HEK293 (cell line): ENCODE measurements at regions not wholly inside any gene's neighbourhood (a gene's known extent, or its start where the extent isn't known, plus 50 kb on each side); places are given as distances from the start of the nearest gene placed in this dataset.

Experiments
- CTCF ChIA-PET: fragments of 350-600 bp; formaldehyde crosslinking; extraction: SDS; loops from one replicate; lab custom pipeline; 2021; ENCODE audit warnings: antibody characterized with exemption; lab: Yijun Ruan, JAX
- POLR2A ChIA-PET: fragments of 300-600 bp; formaldehyde crosslinking; extraction: SDS; loops from one replicate; lab custom pipeline; 2020; ENCODE audit warnings: antibody characterized with exemption, inconsistent platforms; lab: Yijun Ruan, JAX
- H3K27ac ChIP-seq: fragments of 200-500 bp; sonication (Bioruptor generic); 2 replicates; pipeline ENCODE4 v1.5.1; 2014; ENCODE audit warnings: low read depth, low read length, control low read depth, inconsistent platforms; ENCODE audit errors: extremely low read depth
- H3K36me3 ChIP-seq, 2 experiments: fragments of 200-500 bp in 1 of 2; sonication (Bioruptor generic) in 1 of 2; 1 replicate in 1 of 2; 2 replicates in 1 of 2; pipeline ENCODE4 v1.5.1; 2014 to 2017; ENCODE audit warnings: inconsistent platforms in 2 of 2, low read length in 2 of 2; ENCODE audit not compliant: control insufficient read depth in 2 of 2, insufficient read depth in 1 of 2
- H3K4me1 ChIP-seq: fragments of 200-500 bp; sonication (Bioruptor generic); 2 replicates; pipeline ENCODE4 v1.5.1; 2014; ENCODE audit warnings: mild to moderate bottlenecking, low read length, inconsistent platforms; ENCODE audit not compliant: control insufficient read depth, insufficient read depth
- H3K4me3 ChIP-seq: 2 replicates; pipeline ENCODE4 v1.5.1; 2011; ENCODE audit warnings: low read depth, mild to moderate bottlenecking, control low read depth, low read length, moderate library complexity
- H3K9me3 ChIP-seq: fragments of 200-500 bp; sonication (Bioruptor generic); 2 replicates; pipeline ENCODE4 v1.5.1; 2014; ENCODE audit warnings: low read depth, low read length, inconsistent platforms; ENCODE audit not compliant: control insufficient read depth, insufficient read depth
- BCL11B ChIP-seq: fragments of 450-650 bp; formaldehyde crosslinking; IDR thresholded peaks from 2 replicates; pipeline ENCODE4 v1.5.1; 2016; ENCODE audit warnings: low read depth, missing biosample characterization, missing genetic modification characterization
- KLF10 ChIP-seq: fragments of 450-650 bp; IDR thresholded peaks from 2 replicates; pipeline ENCODE4 v1.5.1; 2018; ENCODE audit warnings: missing biosample characterization, mild to moderate bottlenecking, missing genetic modification characterization
- KLF7 ChIP-seq: fragments of 450-650 bp; formaldehyde crosslinking; IDR thresholded peaks from 2 replicates; pipeline ENCODE4 v1.5.1; 2016; ENCODE audit warnings: missing biosample characterization, missing genetic modification characterization, borderline replicate concordance
- KLF9 ChIP-seq: fragments of 450-650 bp; formaldehyde crosslinking; IDR thresholded peaks from 2 replicates; pipeline ENCODE4 v1.5.1; 2016; ENCODE audit warnings: missing biosample characterization, missing genetic modification characterization, low read depth
- MEIS1 ChIP-seq: sonication (generic); formaldehyde crosslinking; IDR thresholded peaks from 2 replicates; pipeline ENCODE4 v1.8.1; 2022; ENCODE audit warnings: missing genetic modification reagents, mild to moderate bottlenecking, borderline replicate concordance
- SCRT2 ChIP-seq: fragments of 450-650 bp; formaldehyde crosslinking; IDR thresholded peaks from 2 replicates; pipeline ENCODE4 v1.5.1; 2016; ENCODE audit warnings: missing biosample characterization, missing genetic modification characterization
- ZBTB20 ChIP-seq: fragments of 450-650 bp; formaldehyde crosslinking; IDR thresholded peaks from 2 replicates; pipeline ENCODE4 v1.5.1; 2016; ENCODE audit warnings: missing biosample characterization, missing genetic modification characterization
- ZBTB26 ChIP-seq: fragments of 450-650 bp; formaldehyde crosslinking; optimal IDR thresholded peaks from 2 replicates; pipeline ENCODE3; 2016; ENCODE audit warnings: missing biosample characterization, mild to moderate bottlenecking, missing genetic modification characterization
- ZBTB6 ChIP-seq: fragments of 450-650 bp; formaldehyde crosslinking; IDR thresholded peaks from 2 replicates; pipeline ENCODE4 v1.5.1; 2017; ENCODE audit warnings: missing biosample characterization, missing genetic modification characterization
- ZNF274 ChIP-seq, 2 experiments: fragments of 200-500 bp in 1 of 2; fragments of 450-650 bp in 1 of 2; sonication (Bioruptor generic) in 1 of 2; formaldehyde crosslinking in 1 of 2; IDR thresholded peaks; 2 replicates each; pipeline versions ENCODE4 v1.5.1 to v1.6.1; 2014 to 2016; ENCODE audit warnings: borderline replicate concordance in 1 of 2, inconsistent platforms in 1 of 2, low read length in 1 of 2, missing biosample characterization in 1 of 2, missing genetic modification characterization in 1 of 2
- ZNF391 ChIP-seq: fragments of 450-650 bp; formaldehyde crosslinking; IDR thresholded peaks from 2 replicates; pipeline ENCODE4 v1.5.1; 2016; ENCODE audit warnings: low read depth, missing biosample characterization, missing genetic modification characterization, borderline replicate concordance
- ZNF394 ChIP-seq: fragments of 450-650 bp; formaldehyde crosslinking; IDR thresholded peaks from 2 replicates; pipeline ENCODE4 v1.5.1; 2016; ENCODE audit warnings: missing biosample characterization, missing genetic modification characterization, mild to moderate bottlenecking, moderate library complexity, borderline replicate concordance
- ZNF473 ChIP-seq: fragments of 450-650 bp; formaldehyde crosslinking; IDR thresholded peaks from 2 replicates; pipeline ENCODE4 v1.5.1; 2017; ENCODE audit warnings: missing biosample characterization, missing genetic modification characterization
- ZNF501 ChIP-seq: fragments of 450-650 bp; formaldehyde crosslinking; IDR thresholded peaks from 2 replicates; pipeline ENCODE4 v1.5.1; 2016; ENCODE audit warnings: missing biosample characterization, missing genetic modification characterization
- ZNF521 ChIP-seq: fragments of 450-650 bp; formaldehyde crosslinking; IDR thresholded peaks from 2 replicates; pipeline ENCODE4 v1.5.1; 2017; ENCODE audit warnings: missing biosample characterization, mild to moderate bottlenecking, missing genetic modification characterization
- ZNF544 ChIP-seq: fragments of 450-650 bp; formaldehyde crosslinking; IDR thresholded peaks from 2 replicates; pipeline ENCODE4 v1.5.0; 2017; ENCODE audit warnings: missing biosample characterization, missing genetic modification characterization
- ZNF561 ChIP-seq: fragments of 450-650 bp; IDR thresholded peaks from 2 replicates; pipeline ENCODE4 v1.5.1; 2018; ENCODE audit warnings: missing biosample characterization, missing genetic modification characterization, borderline replicate concordance
- ZNF571 ChIP-seq: fragments of 450-650 bp; formaldehyde crosslinking; IDR thresholded peaks from 2 replicates; pipeline ENCODE4 v1.5.0; 2017; ENCODE audit warnings: missing biosample characterization, missing genetic modification characterization
- ZNF623 ChIP-seq: fragments of 450-650 bp; formaldehyde crosslinking; IDR thresholded peaks from 2 replicates; pipeline ENCODE4 v1.5.1; 2016; ENCODE audit warnings: missing biosample characterization, missing genetic modification characterization
- ZNF704 ChIP-seq: fragments of 450-650 bp; formaldehyde crosslinking; IDR thresholded peaks from 2 replicates; pipeline ENCODE4 v1.5.1; 2016; ENCODE audit warnings: missing biosample characterization, missing genetic modification characterization
- ZNF768 ChIP-seq: fragments of 450-650 bp; formaldehyde crosslinking; IDR thresholded peaks from 2 replicates; pipeline ENCODE4 v1.5.1; 2018; ENCODE audit warnings: missing biosample characterization, mild to moderate bottlenecking, missing genetic modification characterization
- ZNF785 ChIP-seq: fragments of 450-650 bp; formaldehyde crosslinking; IDR thresholded peaks from 2 replicates; pipeline ENCODE4 v1.5.1; 2016; ENCODE audit warnings: missing biosample characterization, missing genetic modification characterization

- Histone ChIP-seq H3K27ac (no peak overlapping the region), H3K9me3 (no peaks in the 10 kb centered on the region), H3K4me3 (no peak overlapping the region), H3K36me3 (no peaks in the 10 kb centered on the region), H3K4me1 (no peaks in the 10 kb centered on the region)
- ChIA-PET POLR2A (no interaction called here), CTCF (no interaction called here)
- no peak for TF ChIP-seq ZNF785 (tag by site-specific recombination)
- TF ChIP-seq ZNF394 (tag by site-specific recombination) = no peak
- no peak for TF ChIP-seq ZNF521 (tag by site-specific recombination)
- TF ChIP-seq ZNF274 (IDR thresholded peaks at IDR 0.05; ENCODE audit: low read length) = no peak
- TF ChIP-seq ZNF274 (tag by site-specific recombination; IDR thresholded peaks at IDR 0.05; ENCODE audit: borderline replicate concordance) = no peak
- TF ChIP-seq ZBTB20 = no peak
These were observed 1948.5 kb upstream of the PCDH20 start for GRCh38 chr13:63364159-63364558.

GRCh38 chr13:63351533-63351932 is 1935.9 kb upstream of the PCDH20 start:
- no peak overlapping the region for H3K4me3 ChIP-seq
- no peaks in the 10 kb centered on the region for H3K4me1 ChIP-seq
- ChIA-PET CTCF (no interaction called here), POLR2A (no interaction called here)
- no peaks in the 10 kb centered on the region for H3K36me3 ChIP-seq
- no peak overlapping the region for H3K27ac ChIP-seq
- TF ChIP-seq ZBTB26 (no peak), MEIS1 (CRISPR knock-in tag) (no peak)
- H3K9me3 ChIP-seq = no peaks in the 10 kb centered on the region

GRCh38 chr13:63351081-63351480 is 1935.4 kb upstream of the PCDH20 start:
- TF ChIP-seq ZNF473 (tag by site-specific recombination) (no peak), ZNF391 (tag by site-specific recombination) (no peak), KLF9 (tag by site-specific recombination) (no peak), KLF7 (tag by site-specific recombination) (no peak), KLF10 (tag by site-specific recombination) (no peak), ZBTB6 (no peak), ZNF623 (tag by site-specific recombination) (no peak), ZNF561 (no peak), ZNF544 (no peak), BCL11B (no peak), ZNF768 (tag by site-specific recombination) (no peak), ZNF704 (no peak), ZNF501 (tag by site-specific recombination) (no peak), ZNF571 (no peak), SCRT2 (tag by site-specific recombination) (no peak)
- TF ChIP-seq, all 188 proteins: peak for 0
- no peaks in the 10 kb centered on the region for H3K36me3 ChIP-seq
- no peaks in the 10 kb centered on the region for H3K9me3 ChIP-seq
- ChIA-PET CTCF (no interaction called here), POLR2A (no interaction called here)
- no peak overlapping the region for H3K27ac ChIP-seq
- no peaks in the 10 kb centered on the region for H3K4me1 ChIP-seq
- H3K4me3 ChIP-seq = no peak overlapping the region
